C4-2B (cell line): ENCODE measurements at regions not wholly inside any gene's neighbourhood (a gene's known extent, or its start where the extent isn't known, plus 50 kb on each side); places are given as distances from the start of the nearest gene placed in this dataset.

Experiments used
- ZFX ChIP-seq: fragments of 450-650 bp; IDR thresholded peaks from 2 replicates; pipeline ENCODE4 v1.6.1; 2017
- TF ChIP-seq, protein P1 (sequence below): fragments of 450-650 bp; conservative IDR thresholded peaks from 2 replicates; pipeline ENCODE4 v1.5.1; 2017; ENCODE audit warnings: mild to moderate bottlenecking

DNA sequence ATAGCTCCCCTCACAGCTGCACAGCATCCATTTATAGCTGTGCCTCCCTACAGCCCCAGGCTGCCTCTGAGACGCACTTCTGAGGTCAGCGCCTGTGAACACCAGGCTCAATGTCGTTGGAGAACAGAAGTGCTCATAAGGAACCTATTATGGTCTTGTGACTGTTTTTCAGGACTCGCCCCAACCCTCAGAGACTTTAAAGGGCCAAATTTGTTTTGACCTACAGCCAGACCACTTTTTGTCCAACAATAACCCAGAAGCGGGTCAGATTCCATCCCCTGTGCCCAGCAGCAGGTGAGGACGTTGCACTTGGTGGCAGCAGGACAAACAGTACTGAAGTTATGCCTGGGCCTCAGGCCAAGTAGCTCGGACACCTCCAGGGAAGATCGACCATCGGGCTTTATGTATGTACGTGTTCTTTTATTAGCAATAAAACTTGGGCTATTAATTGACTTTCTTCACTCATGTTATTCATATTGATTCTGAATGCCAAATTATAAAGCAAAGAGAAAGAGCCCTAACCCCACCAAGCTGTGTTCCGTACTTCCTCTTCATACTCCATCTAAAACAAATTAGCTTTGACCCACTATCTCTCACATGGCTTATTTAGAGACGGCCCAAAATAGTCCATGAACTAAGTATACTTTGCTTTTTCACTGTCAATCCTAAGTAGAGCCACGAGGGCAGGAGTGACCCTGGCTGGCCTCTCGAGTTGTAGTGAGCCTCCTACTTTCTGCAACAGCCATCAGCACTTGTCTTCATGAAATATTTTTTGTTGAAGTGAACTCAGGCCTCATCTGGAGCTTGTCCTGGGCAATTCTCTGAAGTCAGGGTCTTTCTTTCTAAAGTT lies 92.3 kb upstream of the PAX6 start:
- TF ChIP-seq, protein P1, sequence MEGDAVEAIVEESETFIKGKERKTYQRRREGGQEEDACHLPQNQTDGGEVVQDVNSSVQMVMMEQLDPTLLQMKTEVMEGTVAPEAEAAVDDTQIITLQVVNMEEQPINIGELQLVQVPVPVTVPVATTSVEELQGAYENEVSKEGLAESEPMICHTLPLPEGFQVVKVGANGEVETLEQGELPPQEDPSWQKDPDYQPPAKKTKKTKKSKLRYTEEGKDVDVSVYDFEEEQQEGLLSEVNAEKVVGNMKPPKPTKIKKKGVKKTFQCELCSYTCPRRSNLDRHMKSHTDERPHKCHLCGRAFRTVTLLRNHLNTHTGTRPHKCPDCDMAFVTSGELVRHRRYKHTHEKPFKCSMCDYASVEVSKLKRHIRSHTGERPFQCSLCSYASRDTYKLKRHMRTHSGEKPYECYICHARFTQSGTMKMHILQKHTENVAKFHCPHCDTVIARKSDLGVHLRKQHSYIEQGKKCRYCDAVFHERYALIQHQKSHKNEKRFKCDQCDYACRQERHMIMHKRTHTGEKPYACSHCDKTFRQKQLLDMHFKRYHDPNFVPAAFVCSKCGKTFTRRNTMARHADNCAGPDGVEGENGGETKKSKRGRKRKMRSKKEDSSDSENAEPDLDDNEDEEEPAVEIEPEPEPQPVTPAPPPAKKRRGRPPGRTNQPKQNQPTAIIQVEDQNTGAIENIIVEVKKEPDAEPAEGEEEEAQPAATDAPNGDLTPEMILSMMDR: no peak
- TF ChIP-seq ZFX: no peak
